ENCODE measurements at regions not wholly inside any gene's neighbourhood (a gene's known extent, or its start where the extent isn't known, plus 50 kb on each side); places are given as distances from the start of the nearest gene placed in this dataset.

- TF ChIP-seq CBX5 (IDR thresholded peaks at IDR 0.05; ENCODE audit: low read depth) = no peak
- TF ChIP-seq PKNOX1 (IDR thresholded peaks at IDR 0.05) = no peak
- TF ChIP-seq MTA3 (IDR thresholded peaks at IDR 0.05; ENCODE audit: borderline replicate concordance, low read length) = no peak
- TF ChIP-seq KAT2A (conservative IDR thresholded peaks at IDR 0.05; ENCODE audit: control insufficient read depth, low read depth, low read length) = no peak
- TF ChIP-seq IRF3 (IDR thresholded peaks at IDR 0.05) = no peak
- no peak for TF ChIP-seq SREBF2 (IDR thresholded peaks at IDR 0.05; ENCODE audit: low read length)
Measured at GRCh38 chr4:160836431-160836830, 1327.4 kb downstream of the FSTL5 start (continued).

GRCh38 chr4:160846121-160846520 lies 1317.7 kb downstream of the FSTL5 start:
- POLR2A ChIA-PET = no interaction called here
- BruUV-seq (replicated peaks) = no TSS peak
- no peak overlapping the region for H3K4me2 ChIP-seq (ENCODE audit: control insufficient read depth, insufficient read depth)
- DNase-seq (ENCODE audit: low read depth, low spot score) (no peak), FAIRE-seq (no peak), ATAC-seq (no peak)
- H3K27ac ChIP-seq (ENCODE audit: control insufficient read depth, insufficient read depth) = no peak overlapping the region
- no peaks in the 10 kb centered on the region for H3K36me3 ChIP-seq (ENCODE audit: control insufficient read depth in 2 of 2, insufficient read depth in 2 of 2, low read length in 1 of 2)
- 0% methylated on average over 2 of the region's 2 CpGs for WGBS (ENCODE audit: insufficient coverage, insufficient replicate concordance, low lambda C conversion rate, missing lambda C conversion rate)
- in situ Hi-C loops (cut with MboI) (no loop called here), intact Hi-C loops (cut with micrococcal nuclease; ENCODE audit: unreplicated experiment) (no loop called here)
- H2AFZ ChIP-seq (ENCODE audit: control insufficient read depth, low read depth, low read length) = no peak overlapping the region
- H3K4me1 ChIP-seq (ENCODE audit: control insufficient read depth, insufficient read depth, low read length) = no peaks in the 10 kb centered on the region
- H4K20me1 ChIP-seq (ENCODE audit: control insufficient read depth, insufficient read depth) = no peaks in the 10 kb centered on the region
- RAD21 ChIA-PET (ENCODE audit: unreplicated experiment) = no interaction called here
- SMC1A ChIA-PET (ENCODE audit: uncharacterized antibody, unreplicated experiment) = no interaction called here
- CTCF ChIA-PET = no interaction called here
- H3K9me3 ChIP-seq (replicated peaks; ENCODE audit: control insufficient read depth, insufficient read depth, low read length) = no peaks in the 10 kb centered on the region
- H3K4me3 ChIP-seq = no peak overlapping the region
- no peaks in the 10 kb centered on the region for H3K27me3 ChIP-seq (replicated peaks in 1 of 2; ENCODE audit: control insufficient read depth in 2 of 2, insufficient read depth in 2 of 2, low read length in 1 of 2)
- no peak for TF ChIP-seq CHD2 (IDR thresholded peaks at IDR 0.05; ENCODE audit: borderline replicate concordance, low read depth, low read length)
- TF ChIP-seq RFX5 (IDR thresholded peaks at IDR 0.05; ENCODE audit: low read depth, low read length) = no peak
- no peak for TF ChIP-seq ZNF24 (IDR thresholded peaks at IDR 0.05)
- no peak for TF ChIP-seq ZBED1 (IDR thresholded peaks at IDR 0.05; ENCODE audit: borderline replicate concordance)
- no peak for TF ChIP-seq ETV6 (conservative IDR thresholded peaks at IDR 0.05 in 1 of 2, IDR thresholded peaks at IDR 0.05 in 1 of 2; ENCODE audit: borderline replicate concordance in 1 of 2, low read depth in 1 of 2)
- TF ChIP-seq RELB (IDR thresholded peaks at IDR 0.05; ENCODE audit: low read depth) = no peak
- TF ChIP-seq ATF7 (IDR thresholded peaks at IDR 0.05; ENCODE audit: low read depth) = no peak
- no peak for TF ChIP-seq JUND (IDR thresholded peaks at IDR 0.05; ENCODE audit: low read depth, low read length)
- TF ChIP-seq ZNF622 (IDR thresholded peaks at IDR 0.05) = no peak
- no peak for TF ChIP-seq ZNF274 (IDR thresholded peaks at IDR 0.05; ENCODE audit: insufficient read depth, insufficient read length)
- no peak for TF ChIP-seq TCF3 (IDR thresholded peaks at IDR 0.05; ENCODE audit: borderline replicate concordance, insufficient read depth, low read depth, low read length)
- TF ChIP-seq RB1 (IDR thresholded peaks at IDR 0.05; ENCODE audit: borderline replicate concordance) = no peak
- TF ChIP-seq ESRRA (IDR thresholded peaks at IDR 0.05; ENCODE audit: low read length) = no peak
- no peak for TF ChIP-seq IRF4 (IDR thresholded peaks at IDR 0.05; ENCODE audit: low read depth, low read length)
- no peak for TF ChIP-seq USF1 (IDR thresholded peaks at IDR 0.05; ENCODE audit: borderline replicate concordance, extremely low read length, insufficient read depth, low read depth, low read length)
- no peak overlapping the region for H3K9ac ChIP-seq (ENCODE audit: control insufficient read depth, insufficient read depth, low read length)
- H3K79me2 ChIP-seq (ENCODE audit: control insufficient read depth, insufficient read depth, low read length) = no peaks in the 10 kb centered on the region
